ENCODE measurements at regions not wholly inside any gene's neighbourhood (a gene's known extent, or its start where the extent isn't known, plus 50 kb on each side); places are given as distances from the start of the nearest gene placed in this dataset.

GRCh38 chr12:41836416-41836815, 308.3 kb downstream of the GXYLT1 start:
- TF ChIP-seq EP300 (conservative IDR thresholded peaks at IDR 0.05; ENCODE audit: poor library complexity, severe bottlenecking): no peak
- TF ChIP-seq SMC3 (conservative IDR thresholded peaks at IDR 0.05; ENCODE audit: poor library complexity): no peak

Data from neural cell (in vitro differentiated cells).